ENCODE measurements at regions not wholly inside any gene's neighbourhood (a gene's known extent, or its start where the extent isn't known, plus 50 kb on each side); places are given as distances from the start of the nearest gene placed in this dataset.

DNA sequence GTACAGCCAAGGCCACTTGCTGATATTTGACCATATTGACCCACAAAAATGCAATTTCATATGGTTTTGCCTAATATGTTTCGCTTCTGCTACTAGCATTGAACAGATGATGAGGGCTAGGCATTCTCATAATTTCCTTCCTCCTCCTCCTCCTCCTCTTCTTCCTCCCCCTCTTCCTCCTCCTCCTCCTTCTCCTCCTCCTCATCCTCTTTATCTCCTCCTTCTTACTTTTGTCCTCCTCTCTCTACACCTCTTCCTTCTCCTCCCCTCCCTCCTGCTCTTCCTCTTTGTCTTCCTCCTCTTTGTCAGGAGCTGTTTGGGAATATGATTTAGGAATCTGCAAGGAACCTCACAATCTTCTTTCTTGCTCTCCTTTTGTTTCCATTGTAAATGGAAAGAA is 133.9 kb upstream of the CELF2 start:
- CTCF ChIA-PET, result no interaction called here
- DNase-seq (ENCODE audit: low spot score), result no peak
- POLR2A ChIA-PET (ENCODE audit: low non-redundant PET), result no interaction called here
- H3K27ac ChIP-seq, result no peak overlapping the region
- TF ChIP-seq, protein P1, sequence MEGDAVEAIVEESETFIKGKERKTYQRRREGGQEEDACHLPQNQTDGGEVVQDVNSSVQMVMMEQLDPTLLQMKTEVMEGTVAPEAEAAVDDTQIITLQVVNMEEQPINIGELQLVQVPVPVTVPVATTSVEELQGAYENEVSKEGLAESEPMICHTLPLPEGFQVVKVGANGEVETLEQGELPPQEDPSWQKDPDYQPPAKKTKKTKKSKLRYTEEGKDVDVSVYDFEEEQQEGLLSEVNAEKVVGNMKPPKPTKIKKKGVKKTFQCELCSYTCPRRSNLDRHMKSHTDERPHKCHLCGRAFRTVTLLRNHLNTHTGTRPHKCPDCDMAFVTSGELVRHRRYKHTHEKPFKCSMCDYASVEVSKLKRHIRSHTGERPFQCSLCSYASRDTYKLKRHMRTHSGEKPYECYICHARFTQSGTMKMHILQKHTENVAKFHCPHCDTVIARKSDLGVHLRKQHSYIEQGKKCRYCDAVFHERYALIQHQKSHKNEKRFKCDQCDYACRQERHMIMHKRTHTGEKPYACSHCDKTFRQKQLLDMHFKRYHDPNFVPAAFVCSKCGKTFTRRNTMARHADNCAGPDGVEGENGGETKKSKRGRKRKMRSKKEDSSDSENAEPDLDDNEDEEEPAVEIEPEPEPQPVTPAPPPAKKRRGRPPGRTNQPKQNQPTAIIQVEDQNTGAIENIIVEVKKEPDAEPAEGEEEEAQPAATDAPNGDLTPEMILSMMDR (conservative IDR thresholded peaks at IDR 0.05; ENCODE audit: low read depth), result no peak

DNA sequence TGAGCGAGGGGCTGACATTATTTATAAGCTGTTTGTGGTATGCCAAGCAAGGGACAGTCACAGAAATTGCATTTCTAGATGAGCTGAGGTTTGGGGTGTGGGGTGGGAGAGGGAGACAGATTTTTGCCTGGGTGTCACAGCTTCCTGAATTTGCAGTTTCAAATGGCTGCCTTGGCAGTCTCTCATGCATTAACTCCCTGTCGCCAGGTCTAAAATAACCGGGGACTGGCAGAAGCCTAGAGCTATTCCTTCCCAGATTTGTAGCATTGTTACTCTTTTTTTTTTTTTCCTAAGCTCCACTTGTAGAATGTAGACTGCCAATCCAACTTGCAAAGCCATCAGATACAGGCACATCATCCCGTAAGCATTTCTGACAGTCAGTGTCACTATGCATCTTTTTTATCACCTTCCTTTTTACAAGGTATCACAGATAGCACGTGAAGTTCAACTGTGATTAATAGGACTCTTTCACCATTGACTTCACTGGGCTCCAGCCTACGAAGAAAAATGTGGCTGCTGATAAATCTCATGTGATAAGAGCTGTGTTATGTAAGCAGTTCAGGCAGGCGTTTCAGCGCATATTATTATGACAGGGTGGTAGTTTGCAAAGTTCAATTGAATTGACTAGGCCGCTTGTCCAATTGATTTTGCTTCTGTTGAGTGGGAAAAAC is 130.7 kb upstream of the CELF2 start:
- ChIA-PET CTCF (interaction anchor here (0.6 kb wide), 1 partner anchor 61 kb away, joined by 3 read pairs; no protein-coding TSS in a partner anchor), POLR2A (ENCODE audit: low non-redundant PET) (no interaction called here)
- H3K27ac ChIP-seq, result no peak overlapping the region
- DNase-seq (ENCODE audit: low spot score), result no peak
- TF ChIP-seq, protein P1 (conservative IDR thresholded peaks at IDR 0.05; ENCODE audit: low read depth), result no peak

DNA sequence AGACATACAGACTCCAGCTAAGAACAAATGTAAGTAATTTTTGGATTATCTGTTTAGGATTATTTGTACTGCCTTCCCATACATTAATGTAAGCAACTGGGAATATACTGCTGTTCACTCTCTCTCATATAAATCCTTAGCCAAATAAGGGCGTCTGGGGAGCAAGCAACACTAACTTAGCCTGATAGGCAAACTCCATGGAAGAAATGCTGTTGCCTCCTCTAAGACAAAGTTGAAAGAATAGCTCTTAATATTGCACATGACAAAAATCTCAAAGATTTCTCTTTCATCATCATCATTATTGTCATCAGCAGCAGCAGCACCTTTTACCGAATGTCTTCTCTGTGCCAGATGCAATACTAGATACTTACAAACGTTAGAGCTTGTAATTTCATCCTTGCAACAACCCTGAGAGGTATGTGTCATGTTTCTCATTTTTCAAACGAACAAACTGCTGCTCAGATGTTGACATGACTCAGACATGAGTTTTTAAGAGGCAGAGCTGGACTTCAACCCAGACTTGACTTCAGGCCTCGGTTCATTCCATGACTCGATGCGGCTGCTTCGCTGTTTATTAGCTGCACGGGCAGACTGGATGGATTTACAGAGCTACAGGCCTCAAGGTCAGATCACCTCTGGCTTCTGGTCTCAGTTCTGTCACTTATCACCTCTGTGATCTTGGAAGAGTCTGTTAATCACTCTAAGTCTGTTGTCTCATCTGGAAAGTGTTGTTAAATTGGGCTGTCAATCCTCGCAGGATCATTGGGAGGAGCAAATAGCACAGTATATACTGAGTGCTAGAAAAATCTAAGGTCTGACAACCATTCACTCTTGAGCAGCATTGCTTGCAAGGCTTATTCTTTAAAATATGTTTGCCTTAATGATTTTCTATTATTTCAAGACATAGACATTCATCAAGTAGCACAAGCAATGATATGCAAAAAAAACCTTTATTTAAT is 126.3 kb upstream of the CELF2 start:
- POLR2A ChIA-PET (ENCODE audit: low non-redundant PET), result interaction anchor here (0.6 kb wide), 1 partner anchor 1548 kb away, joined by 3 read pairs; no protein-coding TSS in a partner anchor
- DNase-seq (ENCODE audit: low spot score), result peak; percentile 26

DNA sequence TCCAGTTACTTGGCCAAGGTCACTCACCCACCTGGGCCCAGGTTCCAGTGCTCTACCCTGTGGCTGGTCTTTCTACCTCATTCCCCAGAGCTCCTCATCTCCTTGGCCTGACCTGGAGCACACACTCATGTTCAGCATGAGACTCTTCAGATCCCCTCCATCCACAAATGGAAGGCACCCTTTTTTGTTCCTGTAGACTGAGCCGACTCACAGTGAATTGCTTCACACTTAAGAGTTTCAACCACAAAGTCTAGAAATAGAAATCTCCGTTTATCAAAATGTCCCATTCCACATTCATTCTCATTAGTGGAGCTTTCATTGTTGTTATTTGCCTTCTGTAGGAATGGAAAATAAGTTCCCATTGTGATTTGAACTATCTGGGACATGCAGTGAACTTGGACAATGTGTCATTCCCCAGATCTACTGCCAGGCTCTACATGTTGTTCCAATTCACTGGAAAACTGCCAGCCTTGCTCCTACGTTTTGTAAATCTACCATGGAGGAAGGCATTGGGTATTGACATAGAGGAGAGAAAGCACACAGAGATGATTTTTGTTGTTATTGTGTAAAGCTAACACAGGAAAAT is 125.3 kb upstream of the CELF2 start:
- no peak for DNase-seq (ENCODE audit: low spot score)
- CTCF ChIA-PET, result interaction anchor here (0.7 to 0.8 kb wide), 2 partner anchors 47 to 341 kb away, joined by 3 to 4 read pairs; no protein-coding TSS in a partner anchor
- no peak overlapping the region for H3K27ac ChIP-seq
- TF ChIP-seq, protein P1 (conservative IDR thresholded peaks at IDR 0.05; ENCODE audit: low read depth), result no peak
- POLR2A ChIA-PET (ENCODE audit: low non-redundant PET), result interaction anchor here (0.6 kb wide), 1 partner anchor 1549 kb away, joined by 3 read pairs; no protein-coding TSS in a partner anchor

More for the DNA sequence above, 126.3 kb upstream of the CELF2 start:
- CTCF ChIA-PET, result interaction anchor here (0.8 kb wide), 1 partner anchor 340 kb away, joined by 4 read pairs; no protein-coding TSS in a partner anchor
- TF ChIP-seq, protein P1 (conservative IDR thresholded peaks at IDR 0.05; ENCODE audit: low read depth), result no peak
- H3K27ac ChIP-seq, result no peak overlapping the region

DNA sequence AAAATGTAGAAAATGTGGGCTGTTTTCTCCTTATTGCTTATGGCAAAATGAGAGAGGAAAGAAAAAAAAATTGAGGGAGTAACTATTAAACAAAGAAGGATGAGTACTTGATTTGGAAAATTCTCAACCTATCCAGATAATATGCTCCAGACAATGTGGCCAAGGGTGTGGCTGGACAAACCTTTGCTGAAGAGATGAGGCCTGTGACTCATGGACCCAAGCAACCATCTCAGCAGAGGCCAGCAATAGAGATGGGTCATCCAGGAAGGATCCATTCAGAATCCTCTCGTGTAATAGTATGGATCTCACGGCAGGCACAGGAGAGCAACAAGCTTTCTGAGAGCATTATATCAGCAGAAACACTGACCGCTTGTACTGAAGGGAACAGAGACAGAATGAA is 120.3 kb upstream of the CELF2 start:
- no peak for DNase-seq (ENCODE audit: low spot score)
- CTCF ChIA-PET, result no interaction called here
- no peak overlapping the region for H3K27ac ChIP-seq
- POLR2A ChIA-PET (ENCODE audit: low non-redundant PET), result no interaction called here
- TF ChIP-seq, protein P1 (conservative IDR thresholded peaks at IDR 0.05; ENCODE audit: low read depth), result no peak

DNA sequence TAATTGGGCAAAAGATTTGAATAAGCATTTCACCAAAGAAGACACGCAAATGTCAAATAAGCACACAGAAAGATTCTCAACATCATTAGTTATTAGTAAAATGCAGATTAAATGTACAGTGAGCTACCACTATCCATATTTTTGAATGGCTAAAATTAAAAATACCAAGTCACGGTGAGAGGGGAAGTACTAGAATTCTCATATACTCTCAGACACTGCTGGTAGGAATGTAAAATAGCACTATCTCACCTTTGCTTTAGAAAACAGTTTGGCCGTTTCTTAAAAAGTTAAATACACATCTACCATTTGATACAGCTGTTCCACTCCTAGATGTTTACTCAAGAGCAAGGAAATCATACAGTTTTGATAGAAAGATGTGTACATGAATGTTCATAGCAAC is 115.8 kb upstream of the CELF2 start:
- POLR2A ChIA-PET (ENCODE audit: low non-redundant PET), result no interaction called here
- TF ChIP-seq, protein P1 (conservative IDR thresholded peaks at IDR 0.05; ENCODE audit: low read depth), result no peak; the same call in 1 of the 2 replicates
- H3K27ac ChIP-seq, result no peak overlapping the region
- no peak for DNase-seq (ENCODE audit: low spot score)
- CTCF ChIA-PET, result no interaction called here

All from RWPE1 (cell line).